ENCODE measurements at regions not wholly inside any gene's neighbourhood (a gene's known extent, or its start where the extent isn't known, plus 50 kb on each side); places are given as distances from the start of the nearest gene placed in this dataset.

GRCh38 chr20:34180460-34181120 lies 60.6 kb upstream of the ASIP start:
- no peak overlapping the region for H3K27ac Mint-ChIP-seq
- H3K36me3 Mint-ChIP-seq (ENCODE audit: low read depth) = no peaks in the 10 kb centered on the region
- Histone ChIP-seq H3K27ac (ENCODE audit: low read depth, low read length) (no peak overlapping the region), H3K4me3 (ENCODE audit: low read length) (no peak overlapping the region), H3K4me1 (ENCODE audit: control insufficient read depth, insufficient read depth, low read length) (no peaks in the 10 kb centered on the region), H3K36me3 (ENCODE audit: control insufficient read depth, insufficient read depth, low read length) (no peaks in the 10 kb centered on the region), H3K9ac (ENCODE audit: extremely low read depth, low read length, poor library complexity, severe bottlenecking) (no peak overlapping the region), H3K9me3 (ENCODE audit: control insufficient read depth, low read length) (no peaks in the 10 kb centered on the region), H3K27me3 (ENCODE audit: control insufficient read depth, insufficient read depth, low read length, poor library complexity, severe bottlenecking) (no peaks in the 10 kb centered on the region)
- H3K9me3 Mint-ChIP-seq = no peaks in the 10 kb centered on the region
- no peak for DNase-seq
- no peak overlapping the region for H3K4me3 Mint-ChIP-seq
- 95 to 96% methylated on average over 14 of the region's 14 CpGs for WGBS, 2 experiments (ENCODE audit: insufficient coverage in 1 of 2, insufficient read length in 1 of 2)
- no peaks in the 10 kb centered on the region for H3K27me3 Mint-ChIP-seq (ENCODE audit: insufficient read depth)
- peaks cover 22% of the 10 kb centered on the region for H3K4me1 Mint-ChIP-seq
- TF ChIP-seq, protein P1, sequence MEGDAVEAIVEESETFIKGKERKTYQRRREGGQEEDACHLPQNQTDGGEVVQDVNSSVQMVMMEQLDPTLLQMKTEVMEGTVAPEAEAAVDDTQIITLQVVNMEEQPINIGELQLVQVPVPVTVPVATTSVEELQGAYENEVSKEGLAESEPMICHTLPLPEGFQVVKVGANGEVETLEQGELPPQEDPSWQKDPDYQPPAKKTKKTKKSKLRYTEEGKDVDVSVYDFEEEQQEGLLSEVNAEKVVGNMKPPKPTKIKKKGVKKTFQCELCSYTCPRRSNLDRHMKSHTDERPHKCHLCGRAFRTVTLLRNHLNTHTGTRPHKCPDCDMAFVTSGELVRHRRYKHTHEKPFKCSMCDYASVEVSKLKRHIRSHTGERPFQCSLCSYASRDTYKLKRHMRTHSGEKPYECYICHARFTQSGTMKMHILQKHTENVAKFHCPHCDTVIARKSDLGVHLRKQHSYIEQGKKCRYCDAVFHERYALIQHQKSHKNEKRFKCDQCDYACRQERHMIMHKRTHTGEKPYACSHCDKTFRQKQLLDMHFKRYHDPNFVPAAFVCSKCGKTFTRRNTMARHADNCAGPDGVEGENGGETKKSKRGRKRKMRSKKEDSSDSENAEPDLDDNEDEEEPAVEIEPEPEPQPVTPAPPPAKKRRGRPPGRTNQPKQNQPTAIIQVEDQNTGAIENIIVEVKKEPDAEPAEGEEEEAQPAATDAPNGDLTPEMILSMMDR (conservative IDR thresholded peaks at IDR 0.05) = no peak

DNA sequence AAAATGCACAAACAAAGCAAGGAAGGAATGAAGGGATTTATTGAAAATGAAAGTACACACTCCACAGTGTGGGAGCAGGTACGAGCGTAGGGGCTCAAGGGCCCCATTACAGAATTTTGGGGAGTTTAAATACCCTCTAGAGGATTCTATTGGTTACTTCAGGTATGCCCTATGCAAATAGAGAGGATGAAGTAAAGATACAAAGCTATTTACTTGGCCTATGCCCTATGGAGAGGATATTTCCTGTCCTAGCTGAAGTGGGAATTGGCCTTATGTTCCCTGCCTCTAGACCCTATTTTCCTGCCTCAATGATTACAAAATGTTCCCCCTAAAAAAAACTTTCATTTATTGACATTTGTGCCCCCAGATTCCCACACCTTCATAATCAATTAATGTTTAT lies 59.7 kb upstream of the ASIP start:
- Mint-ChIP-seq H3K27me3 (ENCODE audit: insufficient read depth) (no peaks in the 10 kb centered on the region), H3K9me3 (no peaks in the 10 kb centered on the region), H3K4me3 (no peak overlapping the region), H3K27ac (peak overlapping the region; percentile 80), H3K36me3 (ENCODE audit: low read depth) (no peaks in the 10 kb centered on the region), H3K4me1 (peaks cover 31% of the 10 kb centered on the region)
- no peaks in the 10 kb centered on the region for H3K9me3 ChIP-seq (ENCODE audit: control insufficient read depth, low read length)
- H3K4me3 ChIP-seq (ENCODE audit: low read length) = no peak overlapping the region
- no peaks in the 10 kb centered on the region for H3K27me3 ChIP-seq (ENCODE audit: control insufficient read depth, insufficient read depth, low read length, poor library complexity, severe bottlenecking)
- WGBS, 2 experiments (ENCODE audit: insufficient coverage in 1 of 2, insufficient read length in 1 of 2) = 85 to 87% methylated on average over 2 of the region's 2 CpGs
- H3K27ac ChIP-seq (ENCODE audit: low read depth, low read length) = no peak overlapping the region
- TF ChIP-seq, protein P1 (conservative IDR thresholded peaks at IDR 0.05) = peak; percentile 40
- no peak overlapping the region for H3K9ac ChIP-seq (ENCODE audit: extremely low read depth, low read length, poor library complexity, severe bottlenecking)
- H3K4me1 ChIP-seq (ENCODE audit: control insufficient read depth, insufficient read depth, low read length) = peaks cover 8% of the 10 kb centered on the region
- no peaks in the 10 kb centered on the region for H3K36me3 ChIP-seq (ENCODE audit: control insufficient read depth, insufficient read depth, low read length)
- no peak for DNase-seq

GRCh38 chr20:34185766-34186620 lies 55.2 kb upstream of the ASIP start:
- no peak for DNase-seq
- no peaks in the 10 kb centered on the region for H3K36me3 ChIP-seq (ENCODE audit: control insufficient read depth, insufficient read depth, low read length)
- no peaks in the 10 kb centered on the region for H3K9me3 ChIP-seq (ENCODE audit: control insufficient read depth, low read length)
- H3K4me1 ChIP-seq (ENCODE audit: control insufficient read depth, insufficient read depth, low read length) = peaks cover 12% of the 10 kb centered on the region
- Mint-ChIP-seq H3K9me3 (no peaks in the 10 kb centered on the region), H3K36me3 (ENCODE audit: low read depth) (no peaks in the 10 kb centered on the region), H3K27me3 (ENCODE audit: insufficient read depth) (no peaks in the 10 kb centered on the region), H3K4me3 (no peak overlapping the region), H3K27ac (no peak overlapping the region), H3K4me1 (peaks cover 51% of the 10 kb centered on the region)
- no peak overlapping the region for H3K27ac ChIP-seq (ENCODE audit: low read depth, low read length)
- H3K4me3 ChIP-seq (ENCODE audit: low read length) = no peak overlapping the region
- TF ChIP-seq, protein P1 (conservative IDR thresholded peaks at IDR 0.05) = no peak
- 92 to 93% methylated on average over 8 to 9 of the region's 9 CpGs for WGBS, 2 experiments (ENCODE audit: insufficient coverage in 1 of 2, insufficient read length in 1 of 2)
- no peaks in the 10 kb centered on the region for H3K27me3 ChIP-seq (ENCODE audit: control insufficient read depth, insufficient read depth, low read length, poor library complexity, severe bottlenecking)
- no peak overlapping the region for H3K9ac ChIP-seq (ENCODE audit: extremely low read depth, low read length, poor library complexity, severe bottlenecking)
